ENCODE measurements at regions not wholly inside any gene's neighbourhood (a gene's known extent, or its start where the extent isn't known, plus 50 kb on each side); places are given as distances from the start of the nearest gene placed in this dataset.

GRCh38 chr7:48822138-48822537 is 102.2 kb upstream of the CDC14C start:
- TF ChIP-seq POLR2A (IDR thresholded peaks at IDR 0.05) (no peak), CTCF (IDR thresholded peaks at IDR 0.05) (no peak)
